OCI-LY3 (cell line): ENCODE measurements at regions not wholly inside any gene's neighbourhood (a gene's known extent, or its start where the extent isn't known, plus 50 kb on each side); places are given as distances from the start of the nearest gene placed in this dataset.

ENCODE experiments used
- H2AFZ ChIP-seq: fragments of 200-600, 300-600 bp; shearing (Covaris generic); 2 replicates; pipeline ENCODE4 v1.6.0; 2014; ENCODE audit warnings: antibody characterized with exemption, low read depth, low read length
- H3K27ac ChIP-seq: fragments of 200-600, 300-600 bp; sonication (generic); 2 replicates; pipeline ENCODE4 v1.5.1; 2014; ENCODE audit warnings: mild to moderate bottlenecking, low read length, moderate library complexity, mixed read lengths
- H3K27me3 ChIP-seq: fragments of 200-600, 300-600 bp; sonication (generic); 2 replicates; pipeline ENCODE4 v1.6.1; 2014; ENCODE audit warnings: low read depth, low read length, mixed read lengths
- H3K36me3 ChIP-seq: fragments of 200-600, 300-600 bp; sonication (generic); replicated peaks from 2 replicates; pipeline ENCODE3; 2014; ENCODE audit warnings: low read depth, low read length, mixed read lengths
- H3K4me1 ChIP-seq: fragments of 300-600, 200-600 bp; sonication (generic); 2 replicates; pipeline ENCODE4 v1.6.1; 2014; ENCODE audit warnings: low read length, mixed read lengths
- H3K4me2 ChIP-seq: fragments of 200-600, 300-600 bp; sonication (generic); 2 replicates; pipeline ENCODE4 v1.6.1; 2014; ENCODE audit warnings: low read length, mixed read lengths
- H3K4me3 ChIP-seq: fragments of 300-600, 200-600 bp; sonication (generic); 2 replicates; pipeline ENCODE4 v1.5.1; 2014; ENCODE audit warnings: antibody characterized with exemption, mild to moderate bottlenecking, low read length, moderate library complexity
- H3K79me2 ChIP-seq: fragments of 300-600, 200-600 bp; shearing (Covaris generic); 2 replicates; pipeline ENCODE4 v1.6.1; 2014; ENCODE audit warnings: mild to moderate bottlenecking, low read length, mixed read lengths
- H3K9ac ChIP-seq: fragments of 300-600, 200-600 bp; shearing (Covaris generic); 2 replicates; pipeline ENCODE4 v1.6.0; 2014; ENCODE audit warnings: mild to moderate bottlenecking, low read length, moderate library complexity
- H3K9me3 ChIP-seq: fragments of 200-600, 300-600 bp; shearing (Covaris generic); 2 replicates; pipeline ENCODE4 v1.6.1; 2014; ENCODE audit warnings: low read length, mixed read lengths; ENCODE audit not compliant: insufficient read depth
- H4K20me1 ChIP-seq: fragments of 200-600, 300-600 bp; sonication (generic); 2 replicates; pipeline ENCODE4 v1.6.1; 2016; ENCODE audit warnings: low read length, mixed read lengths; ENCODE audit not compliant: insufficient read depth
- CTCF ChIP-seq: fragments of 200-600, 300-600 bp; sonication (generic); IDR thresholded peaks from 2 replicates; pipeline ENCODE4 v1.5.1; 2014; ENCODE audit warnings: antibody characterized with exemption, low read length, low read depth
- EZH2phosphoT487 ChIP-seq: fragments of 200-600 bp; shearing (Covaris generic); IDR thresholded peaks from 2 replicates; pipeline ENCODE4 v1.6.1; 2018; ENCODE audit warnings: antibody characterized with exemption, mixed run types, low read depth

GRCh38 chr17:56083475-56083874 lies 69.8 kb upstream of the ANKFN1 start:
- Histone ChIP-seq H2AFZ (no peak overlapping the region), H3K4me3 (no peak overlapping the region), H3K79me2 (no peaks in the 10 kb centered on the region), H3K36me3 (no peaks in the 10 kb centered on the region), H3K27ac (no peak overlapping the region), H3K27me3 (peaks cover 14% of the 10 kb centered on the region; the same call in 1 of the 2 replicates), H3K4me1 (no peaks in the 10 kb centered on the region), H4K20me1 (no peaks in the 10 kb centered on the region), H3K9me3 (no peaks in the 10 kb centered on the region), H3K4me2 (no peak overlapping the region), H3K9ac (no peak overlapping the region)
- TF ChIP-seq CTCF (no peak), EZH2phosphoT487 (no peak)

GRCh38 chr17:56085576-56086267 lies 67.6 kb upstream of the ANKFN1 start:
- H3K4me2 ChIP-seq = no peak overlapping the region
- no peaks in the 10 kb centered on the region for H3K36me3 ChIP-seq
- H3K27ac ChIP-seq = no peak overlapping the region
- H3K9me3 ChIP-seq = no peaks in the 10 kb centered on the region
- no peaks in the 10 kb centered on the region for H3K4me1 ChIP-seq
- H3K9ac ChIP-seq = no peak overlapping the region
- H3K27me3 ChIP-seq = peaks cover 14% of the 10 kb centered on the region; the same call in 1 of the 2 replicates
- H3K79me2 ChIP-seq = no peaks in the 10 kb centered on the region
- H3K4me3 ChIP-seq = no peak overlapping the region
- no peak overlapping the region for H2AFZ ChIP-seq
- no peak for TF ChIP-seq CTCF
- no peak for TF ChIP-seq EZH2phosphoT487
- no peaks in the 10 kb centered on the region for H4K20me1 ChIP-seq

- Histone ChIP-seq H3K27ac (no peak overlapping the region), H3K9me3 (no peaks in the 10 kb centered on the region), H3K4me1 (no peaks in the 10 kb centered on the region), H4K20me1 (no peaks in the 10 kb centered on the region), H2AFZ (no peak overlapping the region), H3K79me2 (no peaks in the 10 kb centered on the region), H3K27me3 (peaks cover 14% of the 10 kb centered on the region; the same call in 1 of the 2 replicates), H3K9ac (no peak overlapping the region), H3K4me3 (no peak overlapping the region), H3K36me3 (no peaks in the 10 kb centered on the region), H3K4me2 (no peak overlapping the region)
- no peak for TF ChIP-seq EZH2phosphoT487
- TF ChIP-seq CTCF = no peak
These were observed 66.1 kb upstream of the ANKFN1 start for GRCh38 chr17:56087199-56087598.

- Histone ChIP-seq H3K27me3 (peaks cover 18% of the 10 kb centered on the region; the same call in 1 of the 2 replicates), H3K4me2 (no peak overlapping the region), H3K79me2 (no peaks in the 10 kb centered on the region), H4K20me1 (no peaks in the 10 kb centered on the region), H2AFZ (no peak overlapping the region), H3K4me3 (no peak overlapping the region), H3K9ac (no peak overlapping the region), H3K36me3 (no peaks in the 10 kb centered on the region), H3K4me1 (no peaks in the 10 kb centered on the region), H3K27ac (no peak overlapping the region), H3K9me3 (no peaks in the 10 kb centered on the region)
- TF ChIP-seq EZH2phosphoT487 = no peak
- no peak for TF ChIP-seq CTCF
These were observed 57.1 kb upstream of the ANKFN1 start for GRCh38 chr17:56096026-56096810.
